ENCODE measurements at regions not wholly inside any gene's neighbourhood (a gene's known extent, or its start where the extent isn't known, plus 50 kb on each side); places are given as distances from the start of the nearest gene placed in this dataset.

DNA sequence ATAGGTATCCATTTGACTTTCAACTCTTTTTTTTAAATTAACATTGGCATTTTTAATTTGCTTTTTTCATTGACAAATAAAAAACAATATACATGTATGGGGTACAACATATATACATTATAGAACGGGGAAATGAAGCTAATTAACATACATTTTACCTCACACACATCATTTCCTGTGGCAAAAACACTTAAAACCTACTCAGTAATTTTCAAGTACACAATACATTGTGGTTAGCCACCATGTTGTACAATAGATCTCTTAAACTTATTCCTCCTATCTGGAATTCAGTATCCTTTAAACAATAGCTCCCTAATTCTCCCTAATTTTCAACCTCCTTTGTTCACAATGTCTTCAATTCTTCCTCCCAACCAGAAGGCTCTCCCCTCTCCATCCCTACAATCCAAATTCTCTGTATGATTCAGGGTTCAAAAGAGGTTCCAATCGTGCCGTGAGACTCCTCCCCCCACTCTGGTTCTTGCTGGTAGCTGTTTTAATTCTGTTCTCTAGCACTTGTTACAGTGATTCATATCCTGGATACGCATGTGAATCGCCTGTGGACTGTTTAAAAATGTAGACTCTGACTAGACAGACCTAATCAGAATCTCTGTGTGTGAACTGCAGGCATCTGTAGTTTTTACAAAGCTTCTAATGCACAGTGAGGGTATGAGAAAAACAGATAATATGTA, 87.6 kb upstream of the DUSP10 start:
- no peak for TF ChIP-seq SP1 (IDR thresholded peaks at IDR 0.05)
- no peak for TF ChIP-seq FOXA1 (IDR thresholded peaks at IDR 0.05)
